ENCODE measurements at regions not wholly inside any gene's neighbourhood (a gene's known extent, or its start where the extent isn't known, plus 50 kb on each side); places are given as distances from the start of the nearest gene placed in this dataset.

DNA sequence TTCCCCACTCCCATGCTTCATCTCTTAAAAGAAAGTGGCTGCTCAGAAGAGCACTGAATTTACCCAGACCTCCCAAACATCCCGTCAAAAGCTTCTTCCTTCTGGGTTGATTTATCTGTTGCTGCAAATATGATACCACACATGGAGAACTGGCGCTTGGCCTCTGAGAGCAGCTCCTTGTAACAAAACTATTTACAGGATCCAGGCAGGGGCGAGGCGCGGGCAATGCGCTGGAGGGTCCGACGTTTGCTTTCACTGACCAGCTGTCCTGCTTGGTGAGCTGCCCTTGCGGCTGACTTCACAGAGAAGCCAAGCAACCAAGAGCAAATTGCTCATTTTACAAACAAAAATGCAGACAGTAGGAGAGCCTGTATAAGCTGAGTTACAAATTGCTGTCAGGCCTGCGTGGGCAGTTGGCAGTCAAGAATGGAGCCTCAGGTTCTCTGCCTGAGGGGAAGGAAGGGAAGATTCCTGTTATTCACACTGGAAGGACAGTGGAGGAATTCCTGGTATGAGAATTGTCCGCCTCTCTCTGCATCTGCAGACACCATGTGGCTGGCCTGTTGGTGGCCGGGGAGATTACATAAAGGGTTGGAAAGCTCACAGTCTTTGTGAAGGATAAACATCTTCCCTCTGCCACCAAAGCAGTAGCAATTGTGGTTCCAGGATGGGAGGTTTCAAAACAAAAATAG lies 192.2 kb upstream of the LEF1 start:
- no peak for DNase-seq

- DNase-seq = no peak
Observed at GRCh38 chr4:108359986-108360681, 191.4 kb upstream of the LEF1 start.

DNA sequence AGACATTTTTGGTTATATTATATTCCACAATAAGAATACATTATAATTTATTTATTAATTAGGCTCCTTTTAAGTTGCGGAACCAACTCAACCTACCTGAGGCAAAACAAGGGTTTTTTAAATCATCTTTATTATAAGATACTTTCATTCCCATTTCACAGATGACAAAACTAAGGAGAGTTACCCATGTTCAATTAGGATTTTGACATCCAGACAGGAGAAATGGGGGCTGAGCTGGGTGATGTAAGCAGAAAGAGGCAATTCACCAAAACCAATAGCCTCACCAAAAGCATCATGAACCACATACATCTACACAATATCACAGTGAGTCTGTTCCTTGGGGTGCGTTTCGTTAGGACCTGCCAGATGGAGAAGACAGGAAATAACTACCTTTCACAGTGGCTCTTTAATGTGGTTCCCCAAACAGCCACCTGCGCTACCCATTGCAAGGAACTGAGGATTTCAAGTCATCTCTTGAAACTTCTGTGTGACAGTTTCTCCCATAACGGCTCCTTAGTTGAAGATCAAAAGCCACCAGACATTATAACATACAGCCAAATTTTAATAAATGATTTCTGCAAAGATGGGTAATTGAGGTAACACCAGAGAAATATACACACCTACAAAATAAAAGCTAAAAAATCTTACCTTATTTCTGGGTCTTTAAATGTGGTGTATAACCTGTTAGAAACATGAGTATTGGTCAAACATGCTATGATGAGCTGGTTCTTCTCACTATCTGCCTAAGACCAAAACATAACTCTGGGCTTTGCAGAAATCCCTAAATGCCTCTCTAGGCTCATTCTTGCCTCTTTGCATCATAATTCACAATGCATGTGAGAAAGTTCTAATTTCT lies 190.6 kb upstream of the LEF1 start:
- peak in 1 of 2 experiments; percentile 21 for DNase-seq

DNA sequence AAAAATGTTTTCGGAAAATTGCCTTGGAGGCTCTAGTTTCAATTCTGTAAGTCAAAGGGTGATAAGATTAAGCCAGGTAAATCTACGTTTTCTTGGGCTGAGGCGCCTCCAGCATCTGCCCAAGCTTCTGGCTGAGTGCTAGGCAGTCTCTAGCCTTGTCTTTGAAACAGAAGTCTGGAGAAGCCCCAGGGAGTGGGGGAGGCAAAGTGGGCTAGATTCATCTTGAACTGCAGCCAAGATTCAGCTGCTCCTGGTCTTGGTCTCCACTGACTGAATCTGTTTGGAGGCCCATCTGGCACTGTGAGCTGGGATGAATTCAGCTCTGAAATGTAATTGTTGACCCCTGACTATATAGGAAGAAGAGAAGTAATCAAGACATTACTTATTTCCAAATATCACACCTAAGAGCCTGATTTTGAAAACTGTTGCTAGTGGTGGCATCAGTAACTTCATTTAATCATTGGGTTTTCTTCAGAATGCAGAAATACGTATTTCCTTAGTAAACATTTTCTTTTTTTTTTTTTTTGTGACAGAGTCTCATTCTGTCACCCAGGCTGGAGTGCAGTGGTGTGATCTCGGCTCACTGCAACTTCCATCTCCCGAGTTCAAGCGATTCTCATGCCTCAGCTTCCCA lies 187.3 kb upstream of the LEF1 start:
- DNase-seq = no peak

GRCh38 chr4:108355186-108355901 lies 186.6 kb upstream of the LEF1 start:
- peak in 1 of 2 experiments; percentile 44 for DNase-seq

DNA sequence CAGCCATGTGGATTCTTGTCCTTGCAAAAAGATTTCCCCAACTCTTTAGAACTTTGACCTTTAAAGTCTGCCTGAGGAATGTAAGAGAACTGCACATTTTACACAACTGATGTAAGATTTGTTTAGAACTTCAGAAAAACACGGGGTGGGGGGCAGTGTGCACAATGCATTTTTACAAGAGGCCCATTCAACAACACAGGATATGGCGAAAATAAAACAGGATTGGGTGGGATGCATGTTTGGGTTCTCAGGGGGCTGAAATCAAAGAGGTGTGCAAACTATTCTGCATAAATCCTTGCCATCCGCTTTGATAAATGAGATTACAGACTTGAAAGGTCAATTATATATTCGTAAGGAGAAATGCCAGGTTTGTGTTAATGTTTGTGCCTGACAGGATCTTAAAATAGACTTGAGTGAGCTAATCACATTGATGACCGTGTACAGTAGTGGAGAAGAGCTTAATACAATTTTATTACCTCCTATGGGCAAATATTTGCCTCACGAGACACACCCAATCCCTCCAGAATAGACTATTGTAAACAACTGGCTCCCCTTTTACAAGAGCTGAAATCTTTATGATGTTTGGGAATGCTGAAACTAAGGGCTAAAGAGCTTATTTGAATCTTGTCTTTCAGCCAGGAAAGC lies 184.1 kb upstream of the LEF1 start:
- no peak for DNase-seq

- no peak for DNase-seq
Observed at GRCh38 chr4:108351791-108352190, 183.1 kb upstream of the LEF1 start.

- DNase-seq = no peak
Observed at GRCh38 chr4:108350332-108350731, 181.6 kb upstream of the LEF1 start.

- DNase-seq = no peak
Observed at GRCh38 chr4:108346818-108347210, 178.1 kb upstream of the LEF1 start.

- no peak for DNase-seq
Observed at GRCh38 chr4:108345862-108346817, 177.4 kb upstream of the LEF1 start.

GRCh38 chr4:108342325-108342970 lies 173.7 kb upstream of the LEF1 start:
- peak in 1 of 2 experiments; percentile 34 for DNase-seq

- no peak for DNase-seq
Observed at GRCh38 chr4:108337923-108338322, 169.2 kb upstream of the LEF1 start.

DNA sequence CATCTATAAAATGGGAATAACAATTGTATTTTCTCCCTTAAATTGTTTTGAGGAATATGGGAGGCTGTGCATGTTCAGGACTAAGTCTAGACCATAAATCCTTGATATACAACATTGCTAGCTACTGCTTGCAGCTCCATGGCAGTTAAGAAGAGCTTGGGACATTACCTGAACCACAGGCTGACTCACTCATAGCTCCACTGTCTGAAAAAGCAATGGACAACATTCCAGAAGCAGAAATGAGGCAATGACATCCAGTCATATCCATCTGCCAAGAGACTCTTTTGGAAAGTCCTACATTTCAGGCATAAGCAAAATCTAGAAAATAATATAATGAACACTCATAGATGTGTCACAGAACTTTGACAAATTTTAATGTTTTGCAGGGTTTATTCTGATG lies 167.3 kb upstream of the LEF1 start:
- no peak for DNase-seq

GRCh38 chr4:108335081-108335480 lies 166.3 kb upstream of the LEF1 start:
- DNase-seq = no peak

GRCh38 chr4:108334031-108334430 lies 165.3 kb upstream of the LEF1 start:
- DNase-seq = no peak

DNA sequence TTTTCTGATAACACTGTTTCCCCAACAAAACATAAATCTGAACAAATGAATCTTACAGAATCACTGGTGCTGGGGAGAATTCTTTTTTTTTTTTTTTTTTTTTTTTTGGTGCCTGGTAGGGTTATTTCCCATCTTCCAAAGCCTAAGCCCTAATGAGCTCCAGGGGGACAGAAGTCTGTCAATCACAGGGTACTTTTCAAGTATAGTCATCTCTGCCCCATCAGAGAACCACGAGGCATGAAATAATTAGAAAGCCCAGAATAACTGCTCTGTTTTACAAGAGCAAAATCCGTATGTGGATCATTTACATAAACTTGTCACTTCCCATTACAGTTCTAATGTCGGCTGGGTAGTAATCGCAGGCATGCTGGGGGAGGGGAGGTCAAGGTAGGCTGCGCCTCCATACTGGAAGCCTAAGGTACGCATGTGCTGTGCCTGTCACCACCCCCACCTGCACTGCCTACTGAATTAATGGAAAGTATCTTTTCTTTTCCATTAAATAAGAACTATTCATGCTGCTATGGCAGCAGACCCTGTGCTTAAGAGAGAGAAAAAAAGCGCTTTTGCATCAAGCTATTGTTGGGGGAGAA lies 164.7 kb upstream of the LEF1 start:
- no peak for DNase-seq

GRCh38 chr4:108331905-108332632 lies 163.3 kb upstream of the LEF1 start:
- no peak for DNase-seq

DNA sequence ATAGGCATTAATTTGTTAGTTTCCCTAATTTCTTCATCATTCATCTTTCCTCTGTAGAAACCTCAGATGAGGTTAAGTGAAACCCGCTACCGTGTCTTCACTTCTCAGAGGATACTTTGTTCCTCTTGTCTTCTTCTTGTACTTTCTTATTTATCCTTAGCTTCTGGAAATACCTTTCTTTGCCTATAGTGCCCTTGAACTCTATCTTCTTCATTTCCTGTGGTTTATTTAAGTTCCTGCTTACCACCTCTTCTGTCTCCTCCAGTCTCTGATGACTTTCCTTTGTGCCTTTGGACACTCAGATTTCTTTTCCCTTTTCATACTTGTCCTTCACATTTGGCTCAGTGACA lies 159.6 kb upstream of the LEF1 start:
- DNase-seq = no peak

All from stimulated activated CD4-positive, alpha-beta T cell treated with anti-CD3 and anti-CD28 coated beads, Interleukin-4, amount 100 ng/mL, for 4 hours (primary cell).